SHP77 (cell line): ENCODE measurements at regions not wholly inside any gene's neighbourhood (a gene's known extent, or its start where the extent isn't known, plus 50 kb on each side); places are given as distances from the start of the nearest gene placed in this dataset.

ENCODE experiments used
- DNase-seq, 2 experiments: peaks; one replicate each; lab custom pipeline; 2025; lab: John Stamatoyannopoulos, UW

DNA sequence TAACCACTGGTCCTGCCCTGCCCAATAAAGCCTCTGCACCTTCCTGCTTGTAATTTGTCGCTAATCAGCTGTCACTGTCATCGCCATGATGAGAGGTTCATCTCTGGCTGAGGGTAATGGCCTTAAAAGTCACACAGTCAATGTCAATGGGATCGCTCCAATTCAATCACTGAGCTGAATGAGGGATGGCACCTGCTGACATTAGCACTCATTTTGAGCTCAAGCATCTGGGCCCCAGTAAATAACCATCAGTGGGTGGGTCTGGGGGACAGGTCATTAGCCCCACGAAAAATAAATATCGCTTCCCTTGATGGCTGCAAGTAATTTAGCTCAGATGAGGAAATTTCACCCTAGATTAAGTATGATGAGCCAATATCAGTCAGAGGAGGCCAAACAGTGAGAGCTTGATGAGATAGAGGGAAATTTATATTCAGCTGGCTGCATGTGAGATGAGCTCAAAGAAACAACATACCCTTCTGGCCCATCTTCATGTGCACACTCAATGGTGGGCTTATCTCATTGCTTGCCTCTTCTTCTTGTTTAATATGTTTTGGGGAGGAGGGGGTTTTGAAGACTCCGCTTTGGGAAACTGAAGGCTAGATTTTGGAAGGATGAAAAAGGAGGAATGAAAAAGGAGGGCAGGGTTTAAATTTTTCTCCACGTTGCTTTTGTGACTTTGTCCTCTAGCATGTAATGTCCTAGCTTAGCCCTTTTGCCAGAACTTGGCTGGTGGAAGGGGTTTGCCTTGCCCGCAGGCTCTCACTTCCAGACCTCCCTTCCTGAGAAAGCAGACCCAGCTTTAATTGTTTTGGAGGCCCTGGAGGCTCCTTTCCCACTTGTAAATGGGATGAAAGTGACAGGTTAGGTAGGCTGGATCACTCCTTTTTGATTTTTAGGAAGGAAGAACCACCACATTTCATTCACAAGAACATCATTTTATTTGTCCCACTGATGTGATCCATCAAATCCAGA lies 84.8 kb upstream of the PAQR3 start:
- no peak for DNase-seq

- DNase-seq = no peak
These were observed 83.3 kb upstream of the PAQR3 start for GRCh38 chr4:79022529-79022928.

GRCh38 chr4:79017481-79017880 lies 78.2 kb upstream of the PAQR3 start:
- DNase-seq = no peak

DNA sequence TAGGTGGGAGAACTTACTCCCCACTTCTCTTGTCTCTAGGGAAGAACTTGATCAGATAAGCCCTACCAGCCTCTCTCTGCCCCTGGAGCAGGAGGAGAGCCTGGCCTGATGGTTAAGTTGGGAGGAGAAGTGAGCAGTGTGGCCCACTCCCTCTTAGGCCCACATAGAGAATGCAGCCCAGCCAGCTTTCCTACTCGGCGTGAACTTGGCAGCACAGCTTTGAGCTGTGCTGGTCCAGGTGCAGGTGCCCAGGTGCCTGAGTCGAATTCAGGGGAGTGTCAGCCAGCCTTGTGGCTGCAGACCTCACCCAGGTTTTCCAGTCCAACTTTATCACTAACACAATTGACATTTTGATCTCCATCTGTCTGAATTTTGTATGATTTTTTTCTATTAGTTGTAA lies 77.6 kb upstream of the PAQR3 start:
- no peak for DNase-seq

GRCh38 chr4:79015411-79015810 lies 76.2 kb upstream of the PAQR3 start:
- DNase-seq = no peak

DNA sequence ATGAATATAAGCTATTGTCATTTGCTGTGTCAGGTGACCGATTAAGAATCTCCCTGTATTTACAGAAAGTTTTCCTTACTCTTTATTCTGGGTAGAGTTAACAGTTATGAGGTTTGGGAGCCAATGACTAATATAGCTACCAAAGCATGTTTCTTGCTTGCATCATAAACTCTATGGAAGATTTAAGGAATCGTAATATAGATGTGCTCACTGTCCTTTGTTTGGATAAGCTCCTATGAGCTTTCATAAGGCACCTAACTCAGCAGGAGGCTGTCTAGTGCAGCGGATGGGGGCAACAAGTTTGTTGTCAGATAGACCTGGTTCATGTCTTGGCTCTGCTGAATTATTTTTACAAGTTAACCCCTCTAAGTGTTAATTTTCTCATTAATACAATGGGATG lies 75.0 kb upstream of the PAQR3 start:
- DNase-seq = no peak

DNA sequence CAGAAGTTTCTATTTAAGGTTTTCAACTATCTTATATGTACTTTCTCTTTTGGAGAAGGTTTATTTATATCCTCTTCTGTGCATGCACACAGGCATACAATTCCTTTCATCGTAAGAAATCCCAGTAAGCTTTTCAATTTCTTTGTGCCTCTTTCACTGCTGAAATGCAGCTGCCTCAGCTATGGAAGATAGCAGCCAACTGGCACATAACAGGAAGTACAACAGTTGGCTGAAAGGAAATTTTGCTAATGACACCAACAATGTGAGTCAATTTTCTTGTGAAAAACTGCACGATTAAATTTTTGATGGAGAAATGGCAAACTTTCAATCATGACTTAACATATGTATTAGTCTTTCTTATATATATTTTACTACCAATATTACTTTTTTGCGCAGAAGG lies 74.5 kb upstream of the PAQR3 start:
- DNase-seq = no peak

- no peak for DNase-seq
These were observed 51.9 kb upstream of the PAQR3 start for GRCh38 chr4:78990938-78991810.

DNA sequence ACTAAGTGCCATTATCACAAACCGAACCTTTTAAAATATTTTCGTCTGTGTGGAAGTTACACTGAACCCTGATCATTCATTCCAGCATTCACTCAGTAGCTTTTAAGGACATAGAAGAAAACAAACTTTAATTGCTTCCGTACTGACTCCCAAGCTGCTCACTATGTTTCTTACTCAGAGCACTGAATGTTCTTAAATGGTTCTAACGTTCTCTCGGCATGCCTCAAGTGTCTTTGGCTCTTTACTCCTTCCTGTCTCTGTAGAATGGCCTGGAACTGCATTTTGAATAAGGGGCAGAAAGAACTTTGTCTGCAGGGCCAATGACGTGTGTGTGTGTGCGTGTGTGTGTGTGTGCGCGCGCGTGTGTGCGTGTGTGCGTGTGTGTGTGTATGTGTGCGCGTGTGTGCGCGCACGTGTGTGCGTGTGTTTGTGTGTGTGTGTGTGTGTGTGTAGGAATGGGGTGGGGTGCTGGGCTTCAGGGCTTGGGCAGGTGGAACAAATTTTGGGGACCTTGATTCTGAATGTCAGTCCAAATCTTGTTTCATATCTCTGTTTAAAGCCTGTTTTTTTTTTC lies 50.5 kb upstream of the PAQR3 start:
- DNase-seq = no peak
